ENCODE measurements at regions not wholly inside any gene's neighbourhood (a gene's known extent, or its start where the extent isn't known, plus 50 kb on each side); places are given as distances from the start of the nearest gene placed in this dataset.

DNA sequence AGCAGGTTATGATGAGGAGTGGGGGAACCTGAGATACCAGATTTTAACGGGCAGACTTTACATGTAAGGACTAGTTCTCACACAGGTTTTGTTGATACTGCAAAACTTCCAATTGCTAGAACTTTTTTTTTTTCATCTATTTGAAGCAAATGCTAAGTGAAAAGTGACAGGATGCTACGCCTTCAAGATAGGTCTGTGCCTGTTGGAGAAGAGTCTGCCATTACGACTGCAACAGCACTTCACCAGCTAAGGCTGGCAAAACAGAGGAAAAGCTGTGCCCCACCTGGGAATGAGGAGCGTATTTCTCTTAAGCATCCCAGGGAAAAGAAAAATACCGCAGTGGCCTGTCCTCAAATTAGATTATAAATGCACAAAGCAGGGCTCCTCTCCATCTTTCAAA lies 102.0 kb upstream of the CDH6 start:
- no peak overlapping the region for H3K4me3 Mint-ChIP-seq
- no peaks in the 10 kb centered on the region for H3K9me3 Mint-ChIP-seq
- no peak overlapping the region for H3K27ac Mint-ChIP-seq
- H3K4me1 Mint-ChIP-seq (ENCODE audit: low read depth): no peaks in the 10 kb centered on the region
- no peak for DNase-seq
- ChIA-PET POLR2A (no interaction called here), CTCF (no interaction called here)
- no peaks in the 10 kb centered on the region for H3K27me3 Mint-ChIP-seq
- no peaks in the 10 kb centered on the region for H3K36me3 Mint-ChIP-seq
- intact Hi-C loops (cut with micrococcal nuclease): no loop called here

DNA sequence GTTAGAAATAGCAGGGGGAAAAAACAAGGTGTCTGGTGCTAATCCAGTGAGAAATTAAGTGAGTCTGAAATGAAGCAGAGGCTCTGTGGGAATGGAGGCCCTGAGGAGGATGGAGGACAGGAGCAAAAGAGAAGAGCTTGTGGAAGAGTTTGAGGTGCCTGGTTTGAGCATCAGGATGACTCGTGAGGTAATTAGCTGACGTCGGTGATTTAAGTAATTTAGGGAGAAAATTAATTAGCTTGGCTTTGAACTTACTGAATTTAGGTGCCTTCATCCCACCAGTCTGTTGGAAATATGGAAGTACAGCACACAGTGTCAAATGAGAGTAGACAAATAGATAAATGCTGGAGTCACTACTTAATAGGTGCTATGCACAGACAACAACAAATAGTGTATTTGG lies 103.0 kb upstream of the CDH6 start:
- Mint-ChIP-seq H3K9me3 (no peaks in the 10 kb centered on the region), H3K4me1 (ENCODE audit: low read depth) (no peaks in the 10 kb centered on the region), H3K36me3 (no peaks in the 10 kb centered on the region), H3K27ac (no peak overlapping the region), H3K27me3 (no peaks in the 10 kb centered on the region), H3K4me3 (no peak overlapping the region)
- POLR2A ChIA-PET: no interaction called here
- intact Hi-C loops (cut with micrococcal nuclease): no loop called here
- CTCF ChIA-PET: no interaction called here
- DNase-seq: no peak

- Mint-ChIP-seq H3K4me1 (ENCODE audit: low read depth) (no peaks in the 10 kb centered on the region), H3K4me3 (no peak overlapping the region), H3K27me3 (no peaks in the 10 kb centered on the region), H3K9me3 (peaks cover 2% of the 10 kb centered on the region), H3K27ac (no peak overlapping the region), H3K36me3 (no peaks in the 10 kb centered on the region)
- intact Hi-C loops (cut with micrococcal nuclease): no loop called here
- ChIA-PET CTCF (no interaction called here), POLR2A (no interaction called here)
- no peak for DNase-seq
Measured at GRCh38 chr5:31086839-31087415, 106.6 kb upstream of the CDH6 start.

DNA sequence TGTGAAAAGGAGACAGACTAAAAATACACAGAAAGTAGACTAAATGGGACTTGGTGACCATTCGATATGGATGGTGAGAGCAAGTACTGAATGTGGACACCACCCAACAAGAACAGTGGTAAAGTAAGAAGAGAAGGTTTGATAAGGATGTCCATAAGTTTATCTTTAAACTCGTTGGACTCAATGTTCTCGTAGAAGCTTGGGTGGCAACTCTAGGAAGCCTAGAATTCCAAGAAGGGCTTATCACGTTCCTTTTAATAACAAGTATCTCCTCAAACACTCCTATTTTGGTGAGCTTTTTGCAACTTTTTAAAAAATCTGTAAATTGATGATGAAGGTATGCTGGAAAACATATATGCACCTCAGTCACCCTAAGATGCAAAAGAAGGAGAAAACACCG lies 108.6 kb upstream of the CDH6 start:
- Mint-ChIP-seq H3K36me3 (no peaks in the 10 kb centered on the region), H3K9me3 (peaks cover 2% of the 10 kb centered on the region), H3K4me1 (ENCODE audit: low read depth) (no peaks in the 10 kb centered on the region), H3K27ac (no peak overlapping the region), H3K4me3 (no peak overlapping the region), H3K27me3 (no peaks in the 10 kb centered on the region)
- ChIA-PET CTCF (no interaction called here), POLR2A (no interaction called here)
- intact Hi-C loops (cut with micrococcal nuclease): no loop called here
- no peak for DNase-seq

DNA sequence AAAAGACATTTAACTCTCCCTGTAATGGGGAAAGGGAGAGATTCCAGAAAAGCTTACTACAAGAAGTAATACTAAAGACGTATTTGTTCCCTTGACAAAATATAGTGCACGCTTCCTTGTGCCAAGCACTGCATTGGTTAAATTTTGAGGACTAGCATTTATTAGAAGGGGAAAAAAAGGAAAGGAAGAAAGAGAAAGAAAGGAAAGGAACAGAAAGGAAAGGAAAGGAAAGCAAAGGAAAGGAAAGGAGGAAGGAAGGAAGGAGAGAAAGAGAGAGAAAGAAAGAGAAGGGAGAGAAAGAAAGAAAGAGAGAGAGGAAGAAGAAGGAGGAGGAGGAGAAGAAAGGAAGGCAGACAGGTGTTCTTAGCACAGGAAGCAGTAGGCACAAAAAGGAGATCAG lies 110.1 kb upstream of the CDH6 start:
- H3K27ac Mint-ChIP-seq: no peak overlapping the region
- peaks cover 2% of the 10 kb centered on the region for H3K9me3 Mint-ChIP-seq
- H3K27me3 Mint-ChIP-seq: no peaks in the 10 kb centered on the region
- H3K36me3 Mint-ChIP-seq: no peaks in the 10 kb centered on the region
- H3K4me1 Mint-ChIP-seq (ENCODE audit: low read depth): no peaks in the 10 kb centered on the region
- DNase-seq: no peak
- ChIA-PET CTCF (no interaction called here), POLR2A (no interaction called here)
- no peak overlapping the region for H3K4me3 Mint-ChIP-seq
- intact Hi-C loops (cut with micrococcal nuclease): no loop called here

GRCh38 chr5:31079668-31080067 lies 113.8 kb upstream of the CDH6 start:
- no peak for DNase-seq
- H3K27me3 Mint-ChIP-seq: no peaks in the 10 kb centered on the region
- no peaks in the 10 kb centered on the region for H3K4me1 Mint-ChIP-seq (ENCODE audit: low read depth)
- ChIA-PET CTCF (no interaction called here), POLR2A (no interaction called here)
- peaks cover 2% of the 10 kb centered on the region for H3K9me3 Mint-ChIP-seq
- no peak overlapping the region for H3K27ac Mint-ChIP-seq
- intact Hi-C loops (cut with micrococcal nuclease): no loop called here
- H3K4me3 Mint-ChIP-seq: no peak overlapping the region
- H3K36me3 Mint-ChIP-seq: no peaks in the 10 kb centered on the region

DNA sequence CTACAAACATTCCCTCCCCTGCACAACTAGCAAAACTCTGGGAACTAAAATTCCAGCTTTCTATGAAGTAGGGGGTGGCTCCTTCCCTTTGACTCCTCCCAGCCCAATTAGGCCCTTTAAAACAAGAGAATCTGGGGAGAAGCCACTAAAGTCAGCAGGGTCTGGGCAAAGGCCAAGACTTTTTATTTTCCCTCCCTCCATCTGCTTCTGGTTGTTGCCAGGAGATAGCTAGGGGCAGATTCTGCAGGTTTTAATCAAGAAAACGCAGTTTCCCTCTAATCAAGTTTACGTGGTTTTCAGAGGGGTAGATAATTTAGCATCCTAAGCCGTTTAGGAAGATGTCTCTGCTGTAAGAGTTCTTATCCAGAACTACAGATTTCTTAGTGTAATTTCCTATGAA lies 114.5 kb upstream of the CDH6 start:
- intact Hi-C loops (cut with micrococcal nuclease): no loop called here

GRCh38 chr5:31075981-31076380 lies 117.5 kb upstream of the CDH6 start:
- POLR2A ChIA-PET: no interaction called here
- Mint-ChIP-seq H3K27ac (no peak overlapping the region), H3K4me1 (ENCODE audit: low read depth) (no peaks in the 10 kb centered on the region), H3K9me3 (no peaks in the 10 kb centered on the region), H3K36me3 (no peaks in the 10 kb centered on the region), H3K4me3 (no peak overlapping the region), H3K27me3 (no peaks in the 10 kb centered on the region)
- DNase-seq: no peak
- CTCF ChIA-PET: no interaction called here
- intact Hi-C loops (cut with micrococcal nuclease): no loop called here

More for the DNA sequence above, 114.5 kb upstream of the CDH6 start:
- ChIA-PET POLR2A (no interaction called here), CTCF (no interaction called here)
- Mint-ChIP-seq H3K27me3 (no peaks in the 10 kb centered on the region), H3K27ac (no peak overlapping the region), H3K36me3 (no peaks in the 10 kb centered on the region), H3K4me3 (no peak overlapping the region), H3K4me1 (ENCODE audit: low read depth) (no peaks in the 10 kb centered on the region), H3K9me3 (peaks cover 2% of the 10 kb centered on the region)
- no peak for DNase-seq

DNA sequence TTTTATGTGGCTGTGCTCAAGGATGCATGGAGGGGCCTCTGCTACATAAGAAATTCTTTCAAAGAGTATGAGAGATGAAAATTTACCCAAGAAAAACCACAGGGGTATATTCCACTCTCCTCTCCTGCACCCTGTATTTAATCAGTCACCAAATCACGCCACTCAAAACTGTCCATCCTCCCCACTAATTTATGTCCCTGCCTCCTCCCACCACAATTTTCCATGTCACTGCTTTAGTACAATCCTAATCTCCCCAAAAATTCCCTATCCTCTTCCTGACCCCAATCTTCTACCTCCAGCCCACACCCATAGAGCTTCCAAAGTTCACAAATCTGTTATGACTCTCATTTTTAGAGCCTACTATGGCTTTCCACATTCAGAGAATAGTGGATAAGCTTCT lies 125.2 kb upstream of the CDH6 start:
- POLR2A ChIA-PET: no interaction called here
- peaks cover 2% of the 10 kb centered on the region for H3K9me3 Mint-ChIP-seq
- no peak overlapping the region for H3K4me3 Mint-ChIP-seq

GRCh38 chr5:31066655-31067328 lies 126.7 kb upstream of the CDH6 start:
- no peak for DNase-seq
- H3K27me3 Mint-ChIP-seq: no peaks in the 10 kb centered on the region
- H3K9me3 Mint-ChIP-seq: peaks cover 2% of the 10 kb centered on the region
- H3K4me3 Mint-ChIP-seq: no peak overlapping the region
- no peaks in the 10 kb centered on the region for H3K36me3 Mint-ChIP-seq
- POLR2A ChIA-PET: no interaction called here
- H3K27ac Mint-ChIP-seq: no peak overlapping the region
- CTCF ChIA-PET: no interaction called here
- intact Hi-C loops (cut with micrococcal nuclease): no loop called here
- no peaks in the 10 kb centered on the region for H3K4me1 Mint-ChIP-seq (ENCODE audit: low read depth)

More for the DNA sequence above, 125.2 kb upstream of the CDH6 start:
- Mint-ChIP-seq H3K27me3 (no peaks in the 10 kb centered on the region), H3K4me1 (ENCODE audit: low read depth) (no peaks in the 10 kb centered on the region), H3K36me3 (no peaks in the 10 kb centered on the region), H3K27ac (no peak overlapping the region)
- DNase-seq: no peak
- intact Hi-C loops (cut with micrococcal nuclease): no loop called here
- CTCF ChIA-PET: interaction anchor here (0.6 kb wide), 1 partner anchor 359 kb away, joined by 3 read pairs; no protein-coding TSS in a partner anchor

DNA sequence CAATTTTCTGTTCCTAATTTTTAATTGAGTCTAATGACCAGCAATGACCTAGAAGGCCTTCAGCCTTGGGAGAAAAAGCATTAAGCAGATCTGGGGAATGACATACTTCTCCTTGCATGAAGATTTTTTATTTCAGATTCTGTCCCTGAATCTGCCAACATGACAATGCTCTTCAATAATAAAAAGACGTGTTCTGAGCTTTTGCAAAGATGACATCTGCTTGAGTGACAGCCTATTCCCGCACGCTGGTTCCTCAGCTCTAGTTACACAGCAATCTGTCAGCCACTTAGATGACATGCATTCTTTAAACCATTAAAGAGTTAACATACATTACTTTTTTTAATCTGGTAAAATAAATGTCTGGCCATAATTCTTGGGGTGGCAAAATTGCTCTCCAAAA lies 129.3 kb upstream of the CDH6 start:
- H3K4me3 Mint-ChIP-seq: no peak overlapping the region
- POLR2A ChIA-PET: no interaction called here
- intact Hi-C loops (cut with micrococcal nuclease): no loop called here
- H3K4me1 Mint-ChIP-seq (ENCODE audit: low read depth): no peaks in the 10 kb centered on the region
- CTCF ChIA-PET: no interaction called here
- DNase-seq: no peak
- peaks cover 2% of the 10 kb centered on the region for H3K9me3 Mint-ChIP-seq
- no peaks in the 10 kb centered on the region for H3K27me3 Mint-ChIP-seq
- H3K27ac Mint-ChIP-seq: no peak overlapping the region
- no peaks in the 10 kb centered on the region for H3K36me3 Mint-ChIP-seq

DNA sequence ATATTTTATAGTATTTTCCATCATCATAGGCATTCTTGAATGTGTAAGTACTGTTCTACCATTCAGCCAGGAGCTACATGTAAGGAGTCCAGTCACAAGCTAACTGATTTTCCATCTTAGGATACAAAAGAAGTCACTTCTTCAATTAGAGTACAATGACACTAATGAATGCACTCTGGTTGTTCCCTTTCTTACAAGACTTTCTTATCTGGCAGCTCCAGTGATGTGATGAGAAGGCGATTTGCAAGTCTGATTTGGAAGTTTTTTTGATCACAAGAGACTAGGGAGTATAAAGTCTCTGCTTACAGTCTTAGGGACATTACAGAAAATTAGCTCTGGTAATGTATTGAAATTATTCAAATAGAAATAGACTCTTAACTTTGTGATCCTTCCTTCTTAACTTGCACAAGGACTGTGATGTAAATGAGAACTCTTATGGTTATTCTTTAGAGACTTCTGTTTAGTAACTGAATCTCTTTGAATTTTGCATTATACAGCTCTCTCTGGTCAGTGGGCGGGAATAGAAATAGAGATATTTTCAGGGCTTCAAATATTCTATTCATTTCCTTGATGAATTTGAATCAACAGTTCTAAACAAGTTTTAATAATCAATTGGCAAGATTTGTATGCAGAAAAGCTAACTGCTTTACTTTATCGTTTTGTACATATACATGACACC lies 130.4 kb upstream of the CDH6 start:
- intact Hi-C loops (cut with micrococcal nuclease): no loop called here
- Mint-ChIP-seq H3K27me3 (no peaks in the 10 kb centered on the region), H3K4me1 (ENCODE audit: low read depth) (no peaks in the 10 kb centered on the region), H3K36me3 (no peaks in the 10 kb centered on the region), H3K9me3 (peaks cover 2% of the 10 kb centered on the region), H3K4me3 (no peak overlapping the region), H3K27ac (no peak overlapping the region)
- DNase-seq: no peak
- ChIA-PET POLR2A (no interaction called here), CTCF (no interaction called here)

GRCh38 chr5:31059889-31060288 lies 133.6 kb upstream of the CDH6 start:
- no peak for DNase-seq
- no peak overlapping the region for H3K27ac Mint-ChIP-seq
- POLR2A ChIA-PET: no interaction called here
- intact Hi-C loops (cut with micrococcal nuclease): no loop called here
- no peak overlapping the region for H3K4me3 Mint-ChIP-seq
- CTCF ChIA-PET: no interaction called here
- no peaks in the 10 kb centered on the region for H3K27me3 Mint-ChIP-seq
- no peaks in the 10 kb centered on the region for H3K4me1 Mint-ChIP-seq (ENCODE audit: low read depth)
- no peaks in the 10 kb centered on the region for H3K36me3 Mint-ChIP-seq
- peaks cover 2% of the 10 kb centered on the region for H3K9me3 Mint-ChIP-seq

Data from activated CD4-positive, alpha-beta memory T cell treated with anti-CD3 and anti-CD28 coated beads for 36 hours (primary cell).